Natural killer cell (primary cell): ENCODE measurements at regions not wholly inside any gene's neighbourhood (a gene's known extent, or its start where the extent isn't known, plus 50 kb on each side); places are given as distances from the start of the nearest gene placed in this dataset.

ENCODE experiments used
- ATAC-seq, 3 donors: fragments of 150-1000 bp in 2 of 3; fragments of 200-7000 bp in 1 of 3; cut with Tn5 transposase; 1 replicate in 1 of 3; 2 replicates in 2 of 3; pipeline ENCODE4 v1.10.0; 2021; ENCODE audit warnings: mild to moderate bottlenecking in 2 of 3, moderate library complexity in 2 of 3
- DNase-seq, 2 donors: peaks; one replicate each; pipeline versions ENCODE4 v3.0.0 to v3.0.0-alpha.2; 2013 to 2021; ENCODE audit warnings: mixed read lengths in 1 of 2
- H3K27ac ChIP-seq: one replicate; pipeline ENCODE4 v1.5.1; 2013; ENCODE audit warnings: mild to moderate bottlenecking, low read length
- H3K27me3 ChIP-seq: one replicate; pipeline ENCODE4 v1.6.1; 2013; ENCODE audit warnings: low read length; ENCODE audit not compliant: control insufficient read depth, insufficient read depth
- H3K36me3 ChIP-seq: one replicate; pipeline ENCODE4 v1.6.1; 2013; ENCODE audit warnings: low read length; ENCODE audit not compliant: control insufficient read depth, insufficient read depth
- H3K4me1 ChIP-seq: one replicate; pipeline ENCODE4 v1.6.1; 2013; ENCODE audit warnings: low read length; ENCODE audit not compliant: control insufficient read depth, insufficient read depth
- H3K4me3 ChIP-seq: one replicate; pipeline ENCODE4 v1.5.1; 2013; ENCODE audit warnings: low read length
- H3K9me3 ChIP-seq: one replicate; pipeline ENCODE4 v1.6.1; 2013; ENCODE audit warnings: low read length; ENCODE audit not compliant: control insufficient read depth, insufficient read depth
- H3K27ac Mint-ChIP-seq, 2 donors: one replicate each; pipeline ENCODE4 v1.8.0; 2022; ENCODE audit warnings: mild to moderate bottlenecking in 2 of 2, mixed read lengths in 2 of 2, moderate library complexity in 1 of 2
- H3K27me3 Mint-ChIP-seq, 2 donors: one replicate each; pipeline ENCODE4 v1.8.0; 2022; ENCODE audit warnings: low read depth in 2 of 2, mixed read lengths in 2 of 2
- H3K36me3 Mint-ChIP-seq: one replicate; pipeline ENCODE4 v1.8.0; 2022; ENCODE audit warnings: mixed read lengths
- H3K4me1 Mint-ChIP-seq, 2 donors: one replicate each; pipeline ENCODE4 v1.8.0; 2022; ENCODE audit warnings: mixed read lengths in 2 of 2
- H3K4me3 Mint-ChIP-seq: one replicate; pipeline ENCODE4 v1.8.0; 2022; ENCODE audit warnings: mild to moderate bottlenecking, moderate library complexity, mixed read lengths
- H3K9me3 Mint-ChIP-seq, 2 donors: one replicate each; pipeline ENCODE4 v1.8.0; 2022; ENCODE audit warnings: mixed read lengths in 2 of 2
- CTCF ChIP-seq: fragments of 200-600 bp; IDR thresholded peaks from one replicate; pipeline ENCODE4 v1.8.0; 2022; ENCODE audit warnings: antibody characterized with exemption
- WGBS: methylation state at CpG from one replicate; pipeline ENCODE4 v1.1.7; 2013; ENCODE audit warnings: missing lambda C conversion rate; ENCODE audit not compliant: insufficient coverage; 5-methylcytosine and 5-hydroxymethylcytosine counted together
- intact Hi-C: fragments of 100-400 bp; cut with micrococcal nuclease; formaldehyde crosslinking; loops from one replicate; pipeline ENCODE4 v1.14.2; 2022

GRCh38 chr3:102169915-102170479 lies 264.8 kb upstream of the ZPLD1 start:
- intact Hi-C loops: no loop called here
- H3K27me3 ChIP-seq: no peaks in the 10 kb centered on the region
- H3K36me3 Mint-ChIP-seq: no peaks in the 10 kb centered on the region
- no peak for TF ChIP-seq CTCF
- H3K4me3 ChIP-seq: no peak overlapping the region
- H3K4me1 Mint-ChIP-seq: no peaks in the 10 kb centered on the region
- H3K9me3 Mint-ChIP-seq: no peaks in the 10 kb centered on the region
- 95% methylated on average over 1 of the region's 1 CpG for WGBS
- ATAC-seq: no peak
- H3K27me3 Mint-ChIP-seq: no peaks in the 10 kb centered on the region
- no peak overlapping the region for H3K4me3 Mint-ChIP-seq
- H3K9me3 ChIP-seq: no peaks in the 10 kb centered on the region
- no peak overlapping the region for H3K27ac ChIP-seq
- no peaks in the 10 kb centered on the region for H3K4me1 ChIP-seq
- no peaks in the 10 kb centered on the region for H3K36me3 ChIP-seq
- no peak overlapping the region for H3K27ac Mint-ChIP-seq
- DNase-seq: no peak

- Mint-ChIP-seq H3K9me3 (no peaks in the 10 kb centered on the region), H3K4me3 (no peak overlapping the region), H3K27me3 (peaks cover 0 to 2% of the 10 kb centered on the region in 2 donors), H3K36me3 (no peaks in the 10 kb centered on the region), H3K4me1 (no peaks in the 10 kb centered on the region), H3K27ac (no peak overlapping the region)
- Histone ChIP-seq H3K4me1 (no peaks in the 10 kb centered on the region), H3K4me3 (no peak overlapping the region), H3K27me3 (no peaks in the 10 kb centered on the region), H3K27ac (no peak overlapping the region), H3K9me3 (no peaks in the 10 kb centered on the region), H3K36me3 (no peaks in the 10 kb centered on the region)
- ATAC-seq: no peak
- intact Hi-C loops: no loop called here
- no peak for DNase-seq
- WGBS: no CpG with 5 or more reads among the region's 2 CpGs
- no peak for TF ChIP-seq CTCF
Measured at GRCh38 chr3:102170545-102170944, 264.3 kb upstream of the ZPLD1 start.

- Mint-ChIP-seq H3K27ac (no peak overlapping the region), H3K27me3 (peaks cover 0 to 5% of the 10 kb centered on the region in 2 donors), H3K4me1 (no peaks in the 10 kb centered on the region), H3K4me3 (no peak overlapping the region), H3K9me3 (no peaks in the 10 kb centered on the region), H3K36me3 (no peaks in the 10 kb centered on the region)
- DNase-seq: no peak
- no peaks in the 10 kb centered on the region for H3K36me3 ChIP-seq
- no peaks in the 10 kb centered on the region for H3K27me3 ChIP-seq
- no peak overlapping the region for H3K4me3 ChIP-seq
- no peaks in the 10 kb centered on the region for H3K9me3 ChIP-seq
- no peak overlapping the region for H3K27ac ChIP-seq
- no peaks in the 10 kb centered on the region for H3K4me1 ChIP-seq
- intact Hi-C loops: no loop called here
- 80% methylated on average over 2 of the region's 3 CpGs for WGBS
- ATAC-seq: no peak
- no peak for TF ChIP-seq CTCF
Measured at GRCh38 chr3:102174312-102174712, 260.5 kb upstream of the ZPLD1 start.

GRCh38 chr3:102174832-102175374 lies 259.9 kb upstream of the ZPLD1 start:
- Histone ChIP-seq H3K27me3 (no peaks in the 10 kb centered on the region), H3K27ac (no peak overlapping the region), H3K4me3 (no peak overlapping the region), H3K36me3 (no peaks in the 10 kb centered on the region), H3K4me1 (no peaks in the 10 kb centered on the region), H3K9me3 (no peaks in the 10 kb centered on the region)
- ATAC-seq (no peak), DNase-seq (no peak)
- H3K27me3 Mint-ChIP-seq: peaks cover 0 to 5% of the 10 kb centered on the region in 2 donors
- no peaks in the 10 kb centered on the region for H3K4me1 Mint-ChIP-seq
- intact Hi-C loops: no loop called here
- H3K36me3 Mint-ChIP-seq: no peaks in the 10 kb centered on the region
- no peak for TF ChIP-seq CTCF
- H3K4me3 Mint-ChIP-seq: no peak overlapping the region
- H3K27ac Mint-ChIP-seq: no peak overlapping the region
- H3K9me3 Mint-ChIP-seq: no peaks in the 10 kb centered on the region
- no CpG with 5 or more reads among the region's 1 CpG for WGBS
